HUDEP-2 (cell line): ENCODE measurements at regions not wholly inside any gene's neighbourhood (a gene's known extent, or its start where the extent isn't known, plus 50 kb on each side); places are given as distances from the start of the nearest gene placed in this dataset.
"Not testable (repeated sequence)": the region's sequence is repeated elsewhere in the genome, so short reads cannot be mapped to it uniquely, and the experiment has no call there.

Experiments used
- DNase-seq, 76 experiments: peaks; one replicate each; lab custom pipeline; 2025; ENCODE audit not compliant: unreplicated experiment in 76 of 76; lab: John Stamatoyannopoulos, UW

GRCh38 chr15:70602834-70603560 is 160.4 kb downstream of the UACA start:
- no peak for DNase-seq

DNA sequence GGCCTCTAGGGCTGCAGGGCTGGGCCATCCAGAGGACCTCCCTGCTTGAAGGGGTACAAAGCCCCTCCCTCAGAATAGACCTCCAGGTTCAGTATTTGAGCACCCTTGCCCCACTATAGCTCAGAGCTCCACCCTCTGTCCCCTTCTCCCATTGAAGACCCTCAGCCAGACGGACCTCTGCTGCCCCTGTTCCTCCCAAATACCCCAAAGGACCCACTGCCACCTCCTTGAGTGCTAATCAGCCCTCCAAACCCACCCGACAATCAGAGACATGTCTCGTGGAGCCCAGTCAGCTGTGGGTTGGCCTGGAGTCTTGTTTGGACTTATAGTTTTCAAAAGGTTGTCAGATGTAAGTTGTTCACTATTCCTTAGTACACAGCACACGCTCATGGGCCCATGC is 161.1 kb downstream of the UACA start:
- DNase-seq, result no peak

GRCh38 chr15:70597945-70598344 is 165.4 kb downstream of the UACA start:
- no peak for DNase-seq

GRCh38 chr15:70597056-70597603 is 166.2 kb downstream of the UACA start:
- no peak for DNase-seq

GRCh38 chr15:70596354-70597055 is 166.9 kb downstream of the UACA start:
- DNase-seq, result no peak

GRCh38 chr15:70593795-70594194 is 169.6 kb downstream of the UACA start:
- DNase-seq, result no peak

- DNase-seq, result no peak
Measured at GRCh38 chr15:70589728-70590127, 173.6 kb downstream of the UACA start.

GRCh38 chr15:70589221-70589620 is 174.1 kb downstream of the UACA start:
- DNase-seq, result no peak

GRCh38 chr15:70588613-70589012 is 174.7 kb downstream of the UACA start:
- DNase-seq, result no peak

- DNase-seq, result no peak
Measured at GRCh38 chr15:70587896-70588567, 175.3 kb downstream of the UACA start.

DNA sequence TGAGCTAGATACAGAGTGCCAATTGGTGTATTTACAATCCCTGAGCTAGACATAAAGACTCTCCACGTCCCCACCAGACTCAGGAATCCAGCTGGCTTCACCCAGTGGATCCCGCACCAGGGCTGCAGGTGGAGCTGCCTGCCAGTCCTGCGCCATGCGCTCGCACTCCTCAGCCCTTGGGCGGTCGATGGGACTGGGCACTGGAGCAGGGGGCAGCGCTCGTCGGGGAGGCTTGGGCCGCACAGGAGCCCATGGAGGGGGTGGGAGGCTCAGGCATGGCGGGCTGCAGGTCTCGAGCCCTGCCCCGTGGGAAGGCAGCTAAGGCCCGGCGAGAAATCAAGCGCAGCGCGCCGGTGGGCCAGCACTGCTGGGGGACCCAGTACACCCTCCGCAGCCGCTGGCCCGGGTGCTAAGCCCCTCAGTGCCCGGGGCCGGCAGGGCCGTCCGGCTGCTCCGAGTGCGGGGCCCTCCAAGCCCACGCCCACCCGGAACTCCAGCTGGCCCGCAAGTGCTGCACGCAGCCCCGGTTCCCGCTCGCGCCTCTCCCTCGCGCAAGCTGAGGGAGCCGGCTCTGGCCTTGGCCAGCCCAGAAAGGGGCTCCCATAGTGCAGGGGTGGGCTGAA is 176.2 kb downstream of the UACA start:
- DNase-seq, result not testable (repeated sequence)

DNA sequence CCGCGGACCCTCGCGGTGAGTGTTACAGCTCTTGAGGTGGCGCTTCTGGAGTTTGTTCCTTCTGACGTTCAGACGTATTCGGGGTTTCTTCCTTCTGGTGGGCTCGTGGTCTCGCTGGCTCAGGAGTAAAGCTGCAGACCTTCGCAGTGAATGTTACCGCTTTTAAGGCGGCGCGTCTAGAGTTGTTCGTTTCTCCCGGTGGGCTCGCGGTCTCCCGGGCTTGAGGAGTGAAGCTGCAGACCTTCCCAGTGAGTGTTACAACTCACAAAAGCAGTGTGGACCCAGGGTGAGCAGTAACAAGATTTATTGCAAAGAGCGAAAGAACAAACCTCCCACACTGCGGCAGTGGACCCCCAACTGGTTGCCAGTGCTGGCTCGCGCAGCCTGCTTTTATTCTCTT is 177.1 kb downstream of the UACA start:
- DNase-seq, result no peak

GRCh38 chr15:70585707-70586034 is 177.7 kb downstream of the UACA start:
- no peak for DNase-seq

- DNase-seq, result no peak
Measured at GRCh38 chr15:70584838-70585706, 178.3 kb downstream of the UACA start.

- DNase-seq, result no peak
Measured at GRCh38 chr15:70584441-70584837, 178.9 kb downstream of the UACA start.

GRCh38 chr15:70583006-70583405 is 180.4 kb downstream of the UACA start:
- no peak for DNase-seq

GRCh38 chr15:70582143-70582945 is 181.0 kb downstream of the UACA start:
- no peak for DNase-seq

DNA sequence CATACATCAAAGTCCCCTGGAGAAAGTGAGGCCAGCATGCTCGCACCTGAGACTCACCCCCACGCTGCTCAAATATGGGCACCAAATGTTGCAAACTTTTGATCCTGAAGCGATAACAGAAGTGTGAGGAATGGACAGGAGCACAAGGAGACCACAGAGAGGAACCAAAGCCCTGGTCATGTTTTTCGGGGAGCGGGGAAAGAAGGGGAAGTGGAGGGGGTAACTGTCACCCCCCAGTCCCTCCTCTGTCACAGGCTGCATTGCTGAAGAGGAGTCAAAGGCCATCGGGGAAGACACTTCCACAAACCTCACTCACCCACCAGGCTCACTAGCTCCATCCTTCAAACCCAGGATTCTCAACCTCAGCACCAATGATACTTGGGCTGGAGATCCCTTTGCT is 182.4 kb downstream of the UACA start:
- no peak for DNase-seq

GRCh38 chr15:70580286-70580685 is 183.1 kb downstream of the UACA start:
- no peak for DNase-seq
